Stimulated activated naive CD8-positive, alpha-beta T cell treated with anti-CD3 and anti-CD28 coated beads, Interleukin-15, amount 100 ng/mL, for 72 hours (primary cell): ENCODE measurements at regions not wholly inside any gene's neighbourhood (a gene's known extent, or its start where the extent isn't known, plus 50 kb on each side); places are given as distances from the start of the nearest gene placed in this dataset.
"Not testable (repeated sequence)": the region's sequence is repeated elsewhere in the genome, so short reads cannot be mapped to it uniquely, and the experiment has no call there.

Source experiments
- ATAC-seq: fragments of 150-1000 bp; cut with Tn5 transposase; 2 replicates; pipeline ENCODE4 v1.10.0; 2021; ENCODE audit warnings: mild to moderate bottlenecking, moderate library complexity
- DNase-seq, 2 donors: peaks; one replicate each; pipeline ENCODE4 v3.0.0; 2021 to 2022
- H3K27ac Mint-ChIP-seq, 2 donors: one replicate each; pipeline ENCODE4 v1.8.0; 2022; ENCODE audit warnings: mild to moderate bottlenecking in 2 of 2, mixed read lengths in 2 of 2, moderate library complexity in 2 of 2
- H3K27me3 Mint-ChIP-seq: one replicate; pipeline ENCODE4 v1.8.0; 2022; ENCODE audit warnings: mixed read lengths
- H3K4me1 Mint-ChIP-seq: one replicate; pipeline ENCODE4 v1.8.0; 2022; ENCODE audit warnings: mild to moderate bottlenecking, mixed read lengths
- H3K4me3 Mint-ChIP-seq, 2 donors: one replicate each; pipeline ENCODE4 v1.8.0; 2022; ENCODE audit warnings: mild to moderate bottlenecking in 2 of 2, mixed read lengths in 2 of 2, moderate library complexity in 1 of 2
- H3K9me3 Mint-ChIP-seq, 2 donors: one replicate each; pipeline ENCODE4 v1.8.0; 2022; ENCODE audit warnings: mixed read lengths in 2 of 2

- H3K4me3 Mint-ChIP-seq = no peak overlapping the region
- ATAC-seq (no peak), DNase-seq (no peak)
- H3K9me3 Mint-ChIP-seq = peaks cover 0 to under 1% of the 10 kb centered on the region in 2 donors
- no peaks in the 10 kb centered on the region for H3K27me3 Mint-ChIP-seq
- no peak overlapping the region for H3K27ac Mint-ChIP-seq
- no peaks in the 10 kb centered on the region for H3K4me1 Mint-ChIP-seq
These were observed 162.9 kb upstream of the NMUR2 start for GRCh38 chr5:152568016-152568415.

- DNase-seq = no peak
- Mint-ChIP-seq H3K27ac (no peak overlapping the region), H3K4me1 (no peaks in the 10 kb centered on the region), H3K27me3 (no peaks in the 10 kb centered on the region), H3K4me3 (no peak overlapping the region), H3K9me3 (peaks cover 0 to 17% of the 10 kb centered on the region in 2 donors)
- no peak for ATAC-seq
These were observed 167.7 kb upstream of the NMUR2 start for GRCh38 chr5:152572812-152573211.

- no peak overlapping the region for H3K4me3 Mint-ChIP-seq
- ATAC-seq (no peak), DNase-seq (no peak)
- H3K4me1 Mint-ChIP-seq = no peaks in the 10 kb centered on the region
- no peak overlapping the region for H3K27ac Mint-ChIP-seq
- peaks cover 15 to 36% of the 10 kb centered on the region in 2 donors for H3K9me3 Mint-ChIP-seq
- peaks cover 6% of the 10 kb centered on the region for H3K27me3 Mint-ChIP-seq
These were observed 179.0 kb upstream of the NMUR2 start for GRCh38 chr5:152584103-152584502.

- Mint-ChIP-seq H3K4me3 (no peak overlapping the region), H3K27me3 (no peaks in the 10 kb centered on the region), H3K9me3 (peaks cover 10 to 17% of the 10 kb centered on the region in 2 donors), H3K27ac (no peak overlapping the region), H3K4me1 (no peaks in the 10 kb centered on the region)
- ATAC-seq (no peak), DNase-seq (no peak)
These were observed 187.3 kb upstream of the NMUR2 start for GRCh38 chr5:152592416-152592815.

GRCh38 chr5:152593388-152593787 lies 188.3 kb upstream of the NMUR2 start:
- no peak for ATAC-seq
- peaks cover 6 to 7% of the 10 kb centered on the region in 2 donors for H3K9me3 Mint-ChIP-seq
- H3K4me3 Mint-ChIP-seq = no peak overlapping the region
- H3K27me3 Mint-ChIP-seq = no peaks in the 10 kb centered on the region
- DNase-seq = no peak
- no peaks in the 10 kb centered on the region for H3K4me1 Mint-ChIP-seq
- no peak overlapping the region for H3K27ac Mint-ChIP-seq

GRCh38 chr5:152595405-152595804 lies 190.3 kb upstream of the NMUR2 start:
- Mint-ChIP-seq H3K27ac (no peak overlapping the region), H3K9me3 (no peaks in the 10 kb centered on the region), H3K4me3 (no peak overlapping the region), H3K27me3 (no peaks in the 10 kb centered on the region), H3K4me1 (no peaks in the 10 kb centered on the region)
- no peak for ATAC-seq
- no peak for DNase-seq

- H3K4me3 Mint-ChIP-seq = no peak overlapping the region
- ATAC-seq (no peak), DNase-seq (no peak)
- peaks cover 0 to 5% of the 10 kb centered on the region in 2 donors for H3K9me3 Mint-ChIP-seq
- H3K27ac Mint-ChIP-seq = no peak overlapping the region
- H3K4me1 Mint-ChIP-seq = no peaks in the 10 kb centered on the region
- no peaks in the 10 kb centered on the region for H3K27me3 Mint-ChIP-seq
These were observed 194.0 kb upstream of the NMUR2 start for GRCh38 chr5:152599096-152599495.

GRCh38 chr5:152601806-152602732 lies 197.0 kb upstream of the NMUR2 start:
- no peaks in the 10 kb centered on the region for H3K4me1 Mint-ChIP-seq
- peaks cover 0 to 5% of the 10 kb centered on the region in 2 donors for H3K9me3 Mint-ChIP-seq
- ATAC-seq (no peak), DNase-seq (no peak)
- H3K27me3 Mint-ChIP-seq = no peaks in the 10 kb centered on the region
- H3K4me3 Mint-ChIP-seq = no peak overlapping the region
- no peak overlapping the region for H3K27ac Mint-ChIP-seq

- H3K27me3 Mint-ChIP-seq, H3K27ac Mint-ChIP-seq, ATAC-seq, DNase-seq, H3K9me3 Mint-ChIP-seq, H3K4me1 Mint-ChIP-seq, H3K4me3 Mint-ChIP-seq: not testable (repeated sequence)
These were observed 201.0 kb upstream of the NMUR2 start for GRCh38 chr5:152606050-152606449.

- Mint-ChIP-seq H3K4me1 (no peaks in the 10 kb centered on the region), H3K4me3 (no peak overlapping the region), H3K27ac (no peak overlapping the region), H3K27me3 (no peaks in the 10 kb centered on the region), H3K9me3 (peaks cover 0 to 5% of the 10 kb centered on the region in 2 donors)
- ATAC-seq (no peak), DNase-seq (no peak)
These were observed 201.8 kb upstream of the NMUR2 start for GRCh38 chr5:152606776-152607364.

GRCh38 chr5:152607401-152608160 lies 202.5 kb upstream of the NMUR2 start:
- DNase-seq = no peak
- no peak overlapping the region for H3K4me3 Mint-ChIP-seq
- peaks cover 0 to 5% of the 10 kb centered on the region in 2 donors for H3K9me3 Mint-ChIP-seq
- H3K4me1 Mint-ChIP-seq = no peaks in the 10 kb centered on the region
- H3K27me3 Mint-ChIP-seq = no peaks in the 10 kb centered on the region
- no peak overlapping the region for H3K27ac Mint-ChIP-seq
- ATAC-seq = no peak

- no peak overlapping the region for H3K27ac Mint-ChIP-seq
- no peaks in the 10 kb centered on the region for H3K27me3 Mint-ChIP-seq
- H3K4me1 Mint-ChIP-seq = no peaks in the 10 kb centered on the region
- DNase-seq = no peak
- no peaks in the 10 kb centered on the region for H3K9me3 Mint-ChIP-seq
- no peak for ATAC-seq
- no peak overlapping the region for H3K4me3 Mint-ChIP-seq
These were observed 203.4 kb upstream of the NMUR2 start for GRCh38 chr5:152608458-152608857.

GRCh38 chr5:152619756-152620155 lies 214.7 kb upstream of the NMUR2 start:
- no peaks in the 10 kb centered on the region for H3K27me3 Mint-ChIP-seq
- H3K9me3 Mint-ChIP-seq = no peaks in the 10 kb centered on the region
- H3K4me3 Mint-ChIP-seq = no peak overlapping the region
- no peaks in the 10 kb centered on the region for H3K4me1 Mint-ChIP-seq
- no peak overlapping the region for H3K27ac Mint-ChIP-seq
- DNase-seq (no peak), ATAC-seq (no peak)

GRCh38 chr5:152622628-152623027 lies 217.5 kb upstream of the NMUR2 start:
- Mint-ChIP-seq H3K27me3 (no peaks in the 10 kb centered on the region), H3K4me1 (no peaks in the 10 kb centered on the region), H3K27ac (no peak overlapping the region), H3K4me3 (no peak overlapping the region), H3K9me3 (no peaks in the 10 kb centered on the region)
- no peak for ATAC-seq
- no peak for DNase-seq

- no peak overlapping the region for H3K4me3 Mint-ChIP-seq
These were observed 218.9 kb upstream of the NMUR2 start for GRCh38 chr5:152623951-152624350.

GRCh38 chr5:152625696-152626095 lies 220.6 kb upstream of the NMUR2 start:
- Mint-ChIP-seq H3K4me3 (no peak overlapping the region), H3K9me3 (no peaks in the 10 kb centered on the region), H3K27ac (no peak overlapping the region), H3K27me3 (no peaks in the 10 kb centered on the region), H3K4me1 (no peaks in the 10 kb centered on the region)
- ATAC-seq (no peak), DNase-seq (no peak)

More at GRCh38 chr5:152623951-152624350, 218.9 kb upstream of the NMUR2 start:
- no peak for DNase-seq
- Mint-ChIP-seq H3K4me1 (no peaks in the 10 kb centered on the region), H3K9me3 (no peaks in the 10 kb centered on the region), H3K27ac (no peak overlapping the region), H3K27me3 (no peaks in the 10 kb centered on the region)
- no peak for ATAC-seq
